Activated T-cell treated with anti-CD3 and anti-CD28 coated beads for 4 hours (primary cell): ENCODE measurements at regions not wholly inside any gene's neighbourhood (a gene's known extent, or its start where the extent isn't known, plus 50 kb on each side); places are given as distances from the start of the nearest gene placed in this dataset.

Experiments used
- DNase-seq: peaks from one replicate; pipeline ENCODE4 v3.0.0-alpha.2; 2020

DNA sequence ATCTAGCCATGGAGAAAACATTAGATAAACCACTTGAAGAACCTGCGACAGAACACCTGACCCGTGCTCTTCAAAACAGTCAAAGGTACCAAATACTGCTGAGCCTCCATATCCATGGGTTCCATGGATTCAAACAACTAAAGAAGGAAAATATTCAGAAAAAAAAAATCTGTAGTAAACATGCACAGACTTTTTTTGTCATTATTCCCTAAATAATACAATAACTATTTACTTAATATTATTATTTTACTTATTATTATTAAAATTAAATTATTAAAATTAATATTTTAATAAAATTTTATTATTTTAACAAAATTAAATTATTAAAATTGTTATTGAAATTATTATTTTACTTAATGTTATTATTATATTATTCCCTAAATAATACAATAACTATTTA lies 101.0 kb upstream of the PDE1C start:
- DNase-seq = no peak

DNA sequence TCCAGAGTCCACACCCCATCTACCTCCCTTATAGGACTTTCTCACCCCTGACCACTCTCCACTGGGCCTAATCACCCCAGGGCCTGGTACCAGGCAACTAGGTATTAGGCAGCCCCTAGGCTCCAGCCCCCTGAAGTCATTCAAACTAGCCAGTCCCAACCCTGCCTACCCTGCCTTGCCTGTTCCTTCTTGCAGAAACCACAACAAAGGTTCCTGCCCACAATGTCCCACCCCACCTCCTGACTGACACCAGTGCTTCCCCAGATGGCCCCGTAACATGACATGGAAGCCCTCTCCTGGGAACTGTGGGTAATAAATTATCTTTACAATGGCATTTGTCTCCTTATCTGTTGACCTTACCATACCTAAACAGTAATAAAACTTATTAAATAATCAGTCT lies 100.6 kb upstream of the PDE1C start:
- no peak for DNase-seq

DNA sequence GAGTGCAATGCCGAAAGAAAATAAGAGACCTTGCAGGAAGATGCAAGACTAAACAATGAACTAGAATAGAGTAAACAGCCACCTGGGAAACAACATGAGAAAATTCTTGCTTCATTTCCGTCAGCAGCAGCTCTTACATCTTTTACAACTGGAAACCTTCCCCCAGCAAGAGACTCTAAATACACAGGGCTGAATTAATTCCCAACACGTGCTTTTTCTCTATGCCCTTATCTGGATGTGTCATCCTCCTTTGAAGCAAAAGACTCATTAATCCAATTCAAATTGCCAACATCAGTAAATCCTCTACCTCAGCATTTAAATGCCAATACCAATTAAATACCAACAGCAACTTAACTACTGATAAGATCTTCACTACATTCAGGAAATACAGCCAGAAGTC lies 99.0 kb upstream of the PDE1C start:
- no peak for DNase-seq

DNA sequence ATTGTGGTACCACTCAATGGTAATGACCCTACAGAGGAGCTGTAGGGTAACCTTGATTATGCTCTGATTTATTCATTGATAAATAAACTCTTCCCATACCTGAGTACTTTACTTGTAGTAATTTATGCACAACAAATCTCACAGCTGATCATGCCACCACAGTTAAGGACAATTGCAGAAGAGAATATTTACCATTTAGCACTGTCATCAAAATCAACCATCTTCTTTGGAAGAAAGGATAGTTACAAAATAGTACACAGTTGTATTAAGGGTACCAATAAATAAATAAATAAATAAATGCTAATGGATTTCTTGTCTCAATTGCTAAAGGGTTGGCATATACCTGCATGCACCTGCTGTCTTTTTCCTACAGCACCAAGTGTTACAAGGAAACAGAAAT lies 97.6 kb upstream of the PDE1C start:
- no peak for DNase-seq

DNA sequence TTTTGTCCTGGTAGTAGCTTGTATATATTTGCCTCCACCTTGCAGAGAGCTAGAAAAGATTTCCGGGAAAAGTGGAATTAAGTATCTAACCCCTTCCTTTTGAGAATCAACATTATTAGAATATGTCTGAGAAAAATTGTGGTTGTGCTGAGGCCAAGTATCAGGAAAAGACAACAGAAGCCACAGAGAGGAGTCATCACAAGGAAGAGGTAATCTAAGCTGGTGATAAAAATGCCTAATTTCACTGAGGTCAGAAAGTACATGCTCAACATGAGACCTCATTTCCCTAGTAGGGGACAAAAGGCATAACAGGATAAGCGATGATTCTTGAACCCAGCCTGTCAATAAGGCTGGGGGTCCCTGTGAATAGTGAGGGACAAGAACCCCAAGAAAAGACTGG lies 97.0 kb upstream of the PDE1C start:
- DNase-seq = no peak

DNA sequence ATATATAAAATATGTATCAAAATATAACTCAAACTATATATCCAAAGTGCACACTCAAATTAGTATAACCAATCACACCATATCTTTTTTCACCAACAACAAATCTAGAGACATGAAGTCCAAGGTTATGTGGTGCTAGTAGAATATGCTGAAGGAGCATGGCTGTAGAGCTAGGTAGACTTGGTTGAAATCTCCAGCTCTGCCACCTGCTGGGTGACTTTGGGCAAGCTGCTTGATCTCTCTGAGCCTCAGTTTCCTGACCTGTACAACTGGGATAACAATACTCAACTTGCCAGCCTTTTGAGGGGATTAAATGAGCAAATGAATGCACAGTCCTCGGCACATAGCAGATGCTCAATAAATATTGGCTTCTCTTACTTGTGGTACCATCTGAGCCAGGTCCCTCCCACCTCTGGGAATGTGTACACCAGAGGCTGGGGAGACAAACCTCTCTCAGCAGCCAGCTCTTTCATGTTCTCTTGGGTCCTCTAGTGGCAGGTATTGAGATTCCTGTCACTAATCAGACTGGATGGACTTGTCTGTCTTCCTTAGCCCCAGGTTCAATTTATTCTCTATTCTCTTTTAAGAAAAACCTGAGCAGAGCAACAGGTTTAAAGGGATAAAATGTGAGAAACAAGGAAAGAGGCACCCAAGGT lies 94.3 kb upstream of the PDE1C start:
- DNase-seq = no peak

DNA sequence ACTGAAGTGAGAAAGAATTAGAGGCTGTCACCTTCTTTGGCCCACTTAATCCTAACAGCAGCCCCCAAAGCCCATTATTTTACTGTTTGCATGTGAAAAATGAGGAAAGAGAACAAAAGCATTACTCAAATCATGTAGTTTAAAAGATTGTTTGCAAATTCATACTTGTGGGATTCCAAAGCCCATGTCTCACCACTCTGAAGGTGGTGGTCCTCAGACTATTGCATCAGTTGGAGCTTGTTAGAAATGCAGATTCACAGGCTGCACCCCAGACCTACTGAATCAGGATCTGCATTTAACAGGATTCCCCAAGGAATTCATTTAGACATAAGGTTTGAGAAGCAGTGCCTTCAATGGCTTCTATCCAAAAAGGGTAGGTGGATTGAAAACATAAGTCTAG lies 93.7 kb upstream of the PDE1C start:
- DNase-seq = no peak

DNA sequence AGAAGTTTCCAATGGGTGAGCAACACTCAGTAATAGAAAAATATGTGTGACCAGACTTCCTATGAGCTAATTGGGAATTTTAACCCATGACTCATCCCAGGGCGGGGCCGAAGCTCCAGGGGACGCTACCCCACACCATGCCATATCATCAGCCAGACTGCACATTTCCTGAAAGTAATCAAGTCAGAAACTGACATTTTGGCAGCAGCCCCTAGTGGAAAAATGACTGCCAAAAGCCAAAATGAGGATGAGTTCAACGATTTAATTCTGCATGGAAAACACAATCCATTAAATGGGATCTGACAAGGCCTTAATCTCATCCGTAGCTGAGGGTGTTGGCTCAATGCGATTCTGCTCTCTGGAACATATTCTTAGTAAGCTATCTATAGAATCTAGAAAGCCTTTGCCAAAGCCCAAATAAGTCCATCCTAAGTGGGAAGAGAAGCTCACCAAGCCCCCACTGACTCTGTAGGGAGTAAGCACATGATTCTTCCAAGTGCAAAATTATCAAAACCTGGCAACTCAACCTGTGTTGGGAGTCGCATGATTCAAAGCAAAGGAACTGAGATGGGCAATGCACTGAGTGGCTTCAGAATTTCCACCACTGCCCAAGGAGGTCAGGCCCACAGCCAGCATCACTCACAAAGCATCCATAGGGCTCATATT lies 93.1 kb upstream of the PDE1C start:
- DNase-seq = no peak

DNA sequence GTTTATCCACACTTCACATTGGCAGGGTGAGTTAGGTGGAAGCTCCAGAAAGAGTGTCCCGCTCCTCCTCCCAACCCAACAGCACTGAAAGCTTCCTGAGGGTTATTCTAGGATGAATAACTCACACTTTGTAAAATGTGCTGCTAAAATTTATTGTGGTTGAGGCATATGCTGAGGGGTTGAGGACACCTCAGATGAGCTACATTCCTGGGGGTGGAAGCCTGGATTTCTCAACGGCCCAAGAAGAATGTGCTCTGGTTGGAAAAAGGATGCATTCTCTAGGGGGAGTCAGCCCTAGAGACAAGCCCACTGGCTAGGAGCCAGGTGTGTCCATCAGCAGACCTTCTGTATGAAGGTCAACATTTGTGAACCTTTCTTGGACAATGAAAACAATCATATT lies 91.5 kb upstream of the PDE1C start:
- DNase-seq = no peak

DNA sequence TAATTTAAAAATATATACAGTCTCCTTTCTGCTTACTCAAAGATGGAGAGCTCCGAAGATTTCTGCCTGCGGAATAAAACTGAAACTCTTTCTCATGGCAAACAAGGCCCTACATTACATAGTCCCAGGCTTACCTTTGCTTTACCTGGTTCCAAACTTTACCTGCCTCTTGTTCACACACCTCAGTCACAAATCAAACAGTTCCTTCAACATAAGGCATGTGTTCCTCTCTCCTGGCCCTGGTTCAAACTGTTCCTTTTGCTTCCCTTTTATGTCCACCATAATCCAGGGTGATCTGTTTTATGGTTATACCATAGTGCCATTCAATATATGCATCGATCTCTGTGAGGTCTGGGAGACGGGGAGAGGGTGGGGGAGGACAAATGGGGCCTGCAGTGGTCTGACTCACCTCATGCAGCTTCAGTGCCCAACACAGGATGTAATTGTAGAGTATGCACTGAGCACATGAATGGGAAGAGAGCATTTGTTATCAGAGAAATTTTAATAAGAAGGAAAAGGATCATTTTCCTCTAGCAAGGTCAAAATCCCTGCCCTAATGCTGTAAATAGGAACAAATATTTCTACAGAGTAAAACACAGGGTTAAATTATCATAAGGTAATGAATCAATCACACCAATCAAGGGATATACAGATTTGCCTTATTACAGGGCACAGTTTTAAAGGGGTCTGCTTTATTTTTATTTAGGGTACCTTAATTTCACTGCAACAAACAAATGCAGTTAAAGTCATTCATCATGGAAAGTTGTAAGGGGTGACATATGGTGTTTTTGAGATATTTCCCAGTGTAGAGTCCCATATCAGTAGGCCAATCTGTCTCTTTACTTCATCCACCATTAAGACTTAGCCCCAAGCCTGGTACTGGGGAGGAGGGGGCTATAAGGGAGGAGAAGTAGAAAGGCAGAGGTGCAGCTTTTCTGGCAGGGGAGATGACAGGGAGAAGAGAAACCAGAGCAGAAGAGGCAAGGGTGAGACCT lies 88.8 kb upstream of the PDE1C start:
- DNase-seq = no peak

DNA sequence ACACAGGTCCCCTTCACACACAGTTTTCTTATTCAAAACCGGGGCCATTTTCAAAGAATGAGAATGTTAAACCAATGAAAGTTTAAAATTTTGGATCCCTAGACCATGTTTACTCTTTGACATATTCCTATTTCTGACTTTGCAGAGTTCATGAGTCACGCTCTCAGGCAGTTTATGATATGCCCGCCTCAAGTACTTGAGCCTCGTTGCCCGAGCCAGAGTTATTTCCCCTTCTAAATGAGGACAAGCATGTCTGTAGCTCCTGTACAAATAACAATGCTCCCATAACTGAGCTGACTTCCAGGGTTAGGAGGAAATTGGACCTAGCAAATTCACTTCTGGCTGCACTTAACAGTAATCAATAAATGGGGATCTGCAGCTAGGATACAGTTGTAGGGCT lies 87.9 kb upstream of the PDE1C start:
- DNase-seq = no peak

DNA sequence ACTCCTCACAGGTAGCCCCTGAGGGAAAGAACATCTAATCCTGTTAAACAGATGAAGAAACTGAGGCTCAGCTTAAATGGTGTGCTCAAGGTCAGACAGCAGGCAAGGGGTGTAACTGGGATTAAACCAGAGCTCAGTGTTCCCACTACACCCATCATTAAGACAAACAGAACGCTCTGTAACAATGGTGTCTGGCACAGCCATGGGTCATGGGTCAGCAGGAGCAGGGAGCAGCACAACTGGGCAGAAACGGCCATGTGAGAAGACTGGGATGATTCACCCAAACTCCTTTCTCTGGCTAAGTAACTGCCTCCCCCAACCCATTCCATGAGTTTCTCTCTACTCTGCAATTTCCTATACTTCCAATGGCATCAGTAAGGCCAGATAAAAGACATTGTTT lies 85.5 kb upstream of the PDE1C start:
- DNase-seq = no peak

DNA sequence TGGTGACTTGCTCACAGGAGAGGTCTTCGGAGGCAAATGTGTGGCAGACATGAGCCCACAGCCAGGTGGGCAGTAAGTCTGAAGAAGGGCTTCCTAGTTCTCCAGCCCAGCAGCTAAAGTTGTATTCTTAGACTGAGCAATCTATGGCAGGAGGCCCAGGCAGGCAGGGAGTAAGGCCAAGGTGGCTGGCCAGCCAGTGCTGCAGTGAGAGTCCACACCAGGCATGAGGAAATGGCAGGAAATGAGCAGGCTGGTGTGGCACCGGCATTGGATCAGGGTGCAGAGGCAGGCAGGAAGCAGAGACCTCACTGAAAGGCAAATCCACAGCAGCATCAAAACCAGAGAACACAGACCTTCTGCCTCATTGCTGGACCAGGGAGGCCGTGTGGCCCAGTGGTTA lies 84.6 kb upstream of the PDE1C start:
- DNase-seq = no peak

DNA sequence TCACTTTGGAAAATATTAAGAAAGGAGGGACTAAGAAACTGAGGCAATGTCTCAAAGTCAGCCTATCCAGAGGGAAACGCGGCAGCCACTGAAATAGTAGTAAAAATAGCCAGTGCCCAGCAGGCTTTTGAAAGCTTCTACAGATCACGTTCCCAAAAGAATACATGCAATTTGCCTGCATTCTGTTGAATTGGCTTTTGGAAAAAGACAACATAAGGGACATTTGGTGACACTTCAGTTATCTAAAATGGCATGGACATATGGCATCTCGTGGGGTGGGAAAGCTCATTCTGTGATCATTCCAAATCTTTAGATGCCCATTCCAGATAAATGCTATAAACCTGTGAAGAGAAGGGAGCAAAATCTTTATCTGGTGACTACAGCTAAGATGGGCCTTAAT lies 82.8 kb upstream of the PDE1C start:
- DNase-seq = no peak

DNA sequence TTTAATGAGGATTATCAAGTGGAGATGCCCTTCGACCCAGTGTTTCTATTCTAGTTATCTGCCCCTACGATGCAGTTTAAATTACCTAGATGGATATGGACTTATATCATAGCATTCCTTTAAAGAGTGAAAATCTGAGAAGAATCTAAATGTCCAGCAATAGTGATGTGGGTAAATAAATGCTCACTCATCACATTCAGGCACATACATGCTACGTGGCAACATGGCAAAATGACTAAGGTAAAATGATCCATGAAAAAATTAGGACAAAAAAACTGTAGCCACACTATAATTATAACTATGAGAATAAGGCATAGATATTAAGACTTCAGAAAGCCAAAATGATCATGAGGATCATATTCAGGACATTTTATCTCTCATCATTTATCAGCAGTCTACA lies 82.4 kb upstream of the PDE1C start:
- no peak for DNase-seq

DNA sequence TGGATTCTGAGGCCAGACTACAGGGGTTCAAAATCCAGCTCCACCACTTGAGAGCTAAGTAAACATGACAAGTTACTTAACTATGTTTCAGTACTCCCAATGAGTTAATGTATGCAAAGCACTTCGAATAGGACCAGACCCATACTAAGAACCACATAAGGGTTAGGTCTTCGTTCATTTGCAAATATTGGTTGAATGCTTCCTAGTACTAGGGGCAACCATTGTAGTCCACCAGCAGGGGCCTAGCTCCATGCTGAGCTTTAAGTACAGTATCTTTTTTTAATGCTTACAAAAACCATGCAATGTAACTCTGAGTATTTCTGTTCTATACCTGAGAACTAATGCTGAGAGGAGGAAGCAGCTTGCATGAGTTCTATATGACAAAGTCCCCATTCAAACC lies 80.4 kb upstream of the PDE1C start:
- DNase-seq = no peak

DNA sequence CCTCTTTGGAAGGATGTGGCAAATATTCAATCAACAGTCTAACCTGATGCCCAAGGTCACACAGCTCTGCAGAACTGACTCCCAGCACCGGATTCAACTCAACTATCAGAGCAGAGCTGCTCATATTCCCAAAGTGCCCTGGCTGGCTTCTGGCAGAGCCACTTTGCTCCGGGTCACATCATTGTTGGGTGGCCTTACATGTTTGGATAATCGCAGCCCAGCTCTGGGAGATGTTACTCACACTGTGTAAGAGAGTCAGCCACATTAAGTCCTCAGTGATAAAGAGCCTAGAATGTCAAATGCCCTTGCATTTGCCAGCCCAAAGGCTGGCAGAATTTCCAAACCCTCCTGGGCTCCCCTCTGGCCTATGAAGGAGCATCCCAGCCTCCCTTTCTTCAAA lies 79.8 kb upstream of the PDE1C start:
- no peak for DNase-seq

DNA sequence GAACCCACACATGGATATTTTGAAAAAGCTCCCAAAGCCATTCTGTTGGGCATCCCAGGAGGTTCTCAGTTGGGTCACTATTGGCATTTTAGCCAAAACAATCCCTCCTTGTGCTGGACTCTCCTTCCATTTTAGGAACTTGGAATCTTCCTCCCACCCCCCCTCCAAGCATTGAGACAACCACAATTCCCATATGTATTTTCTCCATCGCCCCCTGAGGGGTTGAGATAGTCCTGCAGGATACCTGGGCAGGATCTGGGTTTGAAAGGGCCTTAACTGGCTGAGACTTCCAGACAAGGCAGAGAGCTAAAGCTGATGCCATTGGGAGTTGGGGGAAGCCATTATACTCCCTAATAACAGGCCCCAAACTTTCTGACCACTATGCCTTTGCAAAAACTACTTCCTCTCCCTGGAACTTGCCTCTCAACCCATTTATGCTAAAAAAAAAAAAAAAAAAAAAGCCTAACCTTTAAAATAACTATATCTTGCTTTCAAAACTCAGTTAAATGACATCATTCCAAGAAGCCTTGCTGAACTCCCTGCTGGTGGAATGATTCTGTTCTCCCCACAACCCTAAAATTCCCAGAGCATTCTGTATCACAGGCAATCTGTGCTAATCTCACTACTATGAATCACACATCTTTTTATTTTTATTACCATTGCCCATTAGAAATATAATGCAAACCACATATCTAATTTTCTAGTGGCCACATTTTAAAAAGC lies 77.5 kb upstream of the PDE1C start:
- no peak for DNase-seq

DNA sequence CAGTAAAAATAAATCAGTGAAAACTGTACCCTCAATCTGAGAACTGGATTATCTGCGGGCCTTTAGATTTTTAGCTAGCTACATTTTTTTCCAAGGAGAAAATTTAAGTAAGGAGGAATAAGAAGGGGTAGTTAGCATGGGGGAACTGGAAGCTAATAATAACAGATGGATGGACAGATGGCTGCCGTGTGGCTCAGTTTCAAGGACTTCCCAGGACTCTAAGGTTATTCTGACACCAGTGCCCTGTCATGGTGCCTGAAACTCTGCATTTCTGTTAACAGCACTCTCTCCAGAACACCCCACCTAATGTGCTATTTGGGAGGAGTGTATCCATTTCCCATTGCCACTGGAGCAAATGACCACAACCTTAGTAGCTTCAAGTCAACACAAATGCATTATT lies 75.7 kb upstream of the PDE1C start:
- DNase-seq = no peak

DNA sequence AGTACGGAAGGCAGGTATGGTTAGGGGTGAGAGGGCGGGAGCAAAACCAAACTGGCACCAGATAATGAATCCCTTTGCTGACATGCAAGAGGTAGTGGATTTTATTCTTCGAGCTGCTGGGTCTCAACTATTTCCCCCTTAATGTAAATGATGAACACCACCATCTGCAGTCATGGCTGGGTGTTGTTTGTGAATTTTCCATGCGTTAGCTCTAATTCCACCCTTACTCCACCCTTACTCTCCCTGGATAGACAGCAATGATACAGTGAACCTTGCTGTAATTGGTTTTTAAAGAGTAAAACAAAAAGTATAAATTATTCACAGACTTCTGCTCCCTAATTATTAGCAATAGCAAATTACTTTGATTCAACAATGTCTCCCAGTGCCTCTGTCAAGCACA lies 74.5 kb upstream of the PDE1C start:
- DNase-seq = no peak

DNA sequence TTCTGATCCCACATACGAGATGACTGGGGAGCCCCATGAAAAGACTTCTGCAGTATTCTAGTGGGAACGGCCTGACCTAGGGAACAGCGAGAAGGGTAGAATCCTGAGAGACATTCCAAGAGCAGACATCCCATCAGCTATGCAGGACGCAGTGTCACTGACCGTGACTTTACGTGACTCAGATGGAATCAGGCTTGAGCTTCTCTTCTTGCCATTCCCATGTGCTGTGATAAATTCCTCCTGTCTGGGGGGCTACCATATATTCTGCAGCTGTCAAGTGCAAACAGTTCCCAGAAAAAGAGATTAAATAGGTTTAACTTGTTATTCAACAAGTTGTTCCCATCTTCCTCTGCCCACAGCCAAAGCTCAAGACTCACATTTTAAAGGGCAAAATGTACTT lies 73.1 kb upstream of the PDE1C start:
- DNase-seq = no peak

DNA sequence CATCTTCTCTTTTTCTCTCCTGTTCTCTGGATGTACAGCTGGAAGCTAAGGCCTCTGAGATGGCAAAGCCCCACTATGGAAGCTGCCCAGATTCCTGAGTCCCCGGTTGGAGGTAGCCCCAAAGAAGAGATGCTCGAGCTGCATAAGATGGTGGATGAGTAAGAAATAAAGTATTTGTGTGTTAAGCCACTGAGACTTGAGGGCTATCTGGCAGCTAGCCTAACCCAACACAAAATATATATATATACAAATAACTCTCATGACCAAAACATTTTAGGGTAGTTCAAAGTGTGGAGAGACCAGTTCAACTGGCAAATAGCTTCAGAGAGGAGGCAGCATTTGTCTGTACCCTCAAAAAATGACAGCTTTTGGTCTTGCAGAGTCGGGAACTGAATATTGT lies 72.4 kb upstream of the PDE1C start:
- DNase-seq = no peak

DNA sequence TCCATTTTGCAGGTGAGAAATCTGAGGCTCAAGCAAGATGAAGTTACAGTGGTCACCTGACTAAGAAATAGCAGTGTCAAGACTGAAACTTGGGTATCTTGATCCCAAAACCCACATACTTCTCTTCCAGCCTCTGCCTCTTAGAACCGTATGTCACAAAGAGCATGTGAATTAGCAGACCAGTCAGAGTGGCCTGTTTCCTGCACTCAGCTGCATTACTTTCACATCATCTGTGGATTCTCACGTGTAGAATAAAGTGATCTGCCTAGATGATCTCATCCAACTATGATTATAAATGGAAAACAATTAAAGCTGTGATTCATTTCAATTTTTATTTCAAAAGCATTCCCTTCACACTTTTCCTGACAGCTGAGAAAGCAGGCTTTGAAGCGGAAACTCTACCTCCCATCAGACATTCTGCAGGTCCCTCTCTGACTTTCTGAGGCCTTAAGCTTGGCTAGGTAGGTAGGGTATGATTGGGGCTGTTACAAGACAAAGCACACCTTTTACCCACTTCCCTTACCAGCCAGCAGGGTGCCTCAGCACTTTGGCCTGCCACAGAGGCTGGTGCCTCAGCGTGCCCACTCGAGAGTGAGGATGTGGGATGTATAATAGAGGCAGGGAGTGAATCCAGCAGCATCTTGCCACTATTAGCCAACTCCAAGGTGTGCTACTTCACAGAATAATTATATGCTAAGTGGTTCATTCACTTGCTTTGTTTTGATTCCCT lies 70.2 kb upstream of the PDE1C start:
- DNase-seq = no peak
